HEK293 (cell line): ENCODE measurements at regions not wholly inside any gene's neighbourhood (a gene's known extent, or its start where the extent isn't known, plus 50 kb on each side); places are given as distances from the start of the nearest gene placed in this dataset.
A peak's percentile ranks its signal among the peaks of the same experiment; 100 is the strongest.

Source experiments
- CTCF ChIP-seq: fragments of 450-650 bp; formaldehyde crosslinking; IDR thresholded peaks from 2 replicates; pipeline ENCODE4 v1.5.1; 2016; ENCODE audit warnings: missing biosample characterization, missing genetic modification characterization
- GLIS1 ChIP-seq: fragments of 450-650 bp; formaldehyde crosslinking; IDR thresholded peaks from 2 replicates; pipeline ENCODE4 v1.5.1; 2016; ENCODE audit warnings: missing biosample characterization, missing genetic modification characterization
- KLF1 ChIP-seq: fragments of 450-650 bp; formaldehyde crosslinking; IDR thresholded peaks from 2 replicates; pipeline ENCODE4 v1.5.1; 2016; ENCODE audit warnings: missing biosample characterization, missing genetic modification characterization
- PRDM1 ChIP-seq: fragments of 450-650 bp; formaldehyde crosslinking; IDR thresholded peaks from 2 replicates; pipeline ENCODE4; 2016; ENCODE audit warnings: missing biosample characterization, missing genetic modification characterization
- RBAK ChIP-seq: fragments of 450-650 bp; formaldehyde crosslinking; IDR thresholded peaks from 2 replicates; pipeline ENCODE4 v1.5.1; 2016; ENCODE audit warnings: missing biosample characterization, missing genetic modification characterization
- SP7 ChIP-seq: fragments of 450-650 bp; formaldehyde crosslinking; IDR thresholded peaks from 2 replicates; pipeline ENCODE4 v1.5.1; 2016; ENCODE audit warnings: missing biosample characterization, missing genetic modification characterization
- ZBTB44 ChIP-seq: fragments of 450-650 bp; IDR thresholded peaks from 2 replicates; pipeline ENCODE4 v1.5.1; 2018; ENCODE audit warnings: missing biosample characterization, mild to moderate bottlenecking, missing genetic modification characterization
- ZFHX2 ChIP-seq: fragments of 450-650 bp; formaldehyde crosslinking; conservative IDR thresholded peaks from 2 replicates; pipeline ENCODE4 v1.5.1; 2016; ENCODE audit warnings: missing biosample characterization, missing genetic modification characterization
- ZNF133 ChIP-seq: fragments of 450-650 bp; formaldehyde crosslinking; IDR thresholded peaks from 2 replicates; pipeline ENCODE4 v1.5.1; 2016; ENCODE audit warnings: missing biosample characterization, missing genetic modification characterization
- ZNF214 ChIP-seq: fragments of 450-650 bp; formaldehyde crosslinking; IDR thresholded peaks from 2 replicates; pipeline ENCODE4 v1.5.1; 2017; ENCODE audit warnings: missing biosample characterization, mild to moderate bottlenecking, missing genetic modification characterization, borderline replicate concordance
- ZNF26 ChIP-seq: fragments of 450-650 bp; formaldehyde crosslinking; IDR thresholded peaks from 2 replicates; pipeline ENCODE4 v1.5.1; 2016; ENCODE audit warnings: missing biosample characterization, missing genetic modification characterization
- ZNF274 ChIP-seq, 2 experiments: fragments of 200-500 bp in 1 of 2; fragments of 450-650 bp in 1 of 2; sonication (Bioruptor generic) in 1 of 2; formaldehyde crosslinking in 1 of 2; IDR thresholded peaks; 2 replicates each; pipeline versions ENCODE4 v1.5.1 to v1.6.1; 2014 to 2016; ENCODE audit warnings: borderline replicate concordance in 1 of 2, inconsistent platforms in 1 of 2, low read length in 1 of 2, missing biosample characterization in 1 of 2, missing genetic modification characterization in 1 of 2
- ZNF398 ChIP-seq: fragments of 450-650 bp; formaldehyde crosslinking; IDR thresholded peaks from 2 replicates; pipeline ENCODE4 v1.5.1; 2017; ENCODE audit warnings: missing biosample characterization, missing genetic modification characterization
- ZNF404 ChIP-seq: fragments of 450-650 bp; formaldehyde crosslinking; IDR thresholded peaks from 2 replicates; pipeline ENCODE4 v1.5.1; 2017; ENCODE audit warnings: missing biosample characterization, missing genetic modification characterization
- ZNF449 ChIP-seq: fragments of 450-650 bp; formaldehyde crosslinking; IDR thresholded peaks from 2 replicates; pipeline ENCODE4 v1.5.1; 2017; ENCODE audit warnings: missing biosample characterization, mild to moderate bottlenecking, missing genetic modification characterization, moderate library complexity
- ZNF521 ChIP-seq: fragments of 450-650 bp; formaldehyde crosslinking; IDR thresholded peaks from 2 replicates; pipeline ENCODE4 v1.5.1; 2017; ENCODE audit warnings: missing biosample characterization, mild to moderate bottlenecking, missing genetic modification characterization
- ZNF549 ChIP-seq: fragments of 450-650 bp; IDR thresholded peaks from 2 replicates; pipeline ENCODE4 v1.5.1; 2018; ENCODE audit warnings: missing biosample characterization, missing genetic modification characterization, mild to moderate bottlenecking, inconsistent platforms, moderate library complexity
- ZNF560 ChIP-seq: fragments of 450-650 bp; formaldehyde crosslinking; IDR thresholded peaks from 2 replicates; pipeline ENCODE4 v1.5.1; 2017; ENCODE audit warnings: missing biosample characterization, missing genetic modification characterization, borderline replicate concordance
- ZNF626 ChIP-seq: fragments of 450-650 bp; sonication (Bioruptor Pico); formaldehyde crosslinking; IDR thresholded peaks from 2 replicates; pipeline ENCODE4 v1.5.1; 2018; ENCODE audit warnings: missing biosample characterization, missing genetic modification characterization, inconsistent platforms
- ZNF677 ChIP-seq: fragments of 450-650 bp; IDR thresholded peaks from 2 replicates; pipeline ENCODE4 v1.5.0; 2018; ENCODE audit warnings: missing biosample characterization, mild to moderate bottlenecking, missing genetic modification characterization, moderate library complexity
- ZNF704 ChIP-seq: fragments of 450-650 bp; formaldehyde crosslinking; IDR thresholded peaks from 2 replicates; pipeline ENCODE4 v1.5.1; 2016; ENCODE audit warnings: missing biosample characterization, missing genetic modification characterization
- ZNF707 ChIP-seq: fragments of 450-650 bp; formaldehyde crosslinking; IDR thresholded peaks from 2 replicates; pipeline ENCODE4 v1.5.1; 2016; ENCODE audit warnings: missing biosample characterization, missing genetic modification characterization
- ZNF76 ChIP-seq: fragments of 450-650 bp; formaldehyde crosslinking; IDR thresholded peaks from 2 replicates; pipeline ENCODE4; 2016; ENCODE audit warnings: low read depth, missing biosample characterization, missing genetic modification characterization, borderline replicate concordance
- ZNF768 ChIP-seq: fragments of 450-650 bp; formaldehyde crosslinking; IDR thresholded peaks from 2 replicates; pipeline ENCODE4 v1.5.1; 2018; ENCODE audit warnings: missing biosample characterization, mild to moderate bottlenecking, missing genetic modification characterization
- ZNF776 ChIP-seq: fragments of 450-650 bp; formaldehyde crosslinking; IDR thresholded peaks from 2 replicates; pipeline ENCODE4 v1.5.0; 2017; ENCODE audit warnings: missing biosample characterization, missing genetic modification characterization, borderline replicate concordance
- ZSCAN23 ChIP-seq: fragments of 450-650 bp; formaldehyde crosslinking; IDR thresholded peaks from 2 replicates; pipeline ENCODE4 v1.5.1; 2016; ENCODE audit warnings: missing biosample characterization, missing genetic modification characterization
- TF ChIP-seq, protein P1 (sequence below): fragments of 450-650 bp; formaldehyde crosslinking; IDR thresholded peaks from 2 replicates; pipeline ENCODE4 v1.5.1; 2016; ENCODE audit warnings: missing biosample characterization, missing genetic modification characterization, low read depth

GRCh38 chr6:137816688-137817618 is 50.1 kb upstream of the TNFAIP3 start (continued):
- TF ChIP-seq ZFHX2 (tag by site-specific recombination) (no peak), ZNF76 (tag by site-specific recombination) (no peak), RBAK (no peak), ZNF549 (no peak), ZNF707 (no peak), ZNF274 (IDR thresholded peaks at IDR 0.05; ENCODE audit: low read length) (no peak), ZNF274 (tag by site-specific recombination; IDR thresholded peaks at IDR 0.05; ENCODE audit: borderline replicate concordance) (no peak), ZNF677 (tag by site-specific recombination) (no peak), ZNF704 (tag by site-specific recombination) (no peak), ZNF560 (tag by site-specific recombination) (no peak), GLIS1 (tag by site-specific recombination) (peak; percentile 40; the same call in 1 of the 2 replicates), PRDM1 (tag by site-specific recombination) (peak; percentile 56), ZNF26 (tag by site-specific recombination) (no peak), ZNF776 (tag by site-specific recombination) (no peak), SP7 (tag by site-specific recombination) (no peak), ZNF214 (no peak), ZNF133 (tag by site-specific recombination) (no peak), ZSCAN23 (tag by site-specific recombination) (no peak), KLF1 (tag by site-specific recombination) (no peak), ZNF626 (no peak), ZNF404 (tag by site-specific recombination) (no peak), ZNF398 (tag by site-specific recombination) (no peak), ZNF521 (no peak), ZNF768 (tag by site-specific recombination) (0 out of 2 replicates have a peak, but pooled peaks have one; percentile 38), ZBTB44 (tag by site-specific recombination) (no peak), CTCF (tag by site-specific recombination) (peak; percentile 34; the same call in 1 of the 2 replicates), ZNF449 (tag by site-specific recombination) (no peak)
- TF ChIP-seq, protein P1, sequence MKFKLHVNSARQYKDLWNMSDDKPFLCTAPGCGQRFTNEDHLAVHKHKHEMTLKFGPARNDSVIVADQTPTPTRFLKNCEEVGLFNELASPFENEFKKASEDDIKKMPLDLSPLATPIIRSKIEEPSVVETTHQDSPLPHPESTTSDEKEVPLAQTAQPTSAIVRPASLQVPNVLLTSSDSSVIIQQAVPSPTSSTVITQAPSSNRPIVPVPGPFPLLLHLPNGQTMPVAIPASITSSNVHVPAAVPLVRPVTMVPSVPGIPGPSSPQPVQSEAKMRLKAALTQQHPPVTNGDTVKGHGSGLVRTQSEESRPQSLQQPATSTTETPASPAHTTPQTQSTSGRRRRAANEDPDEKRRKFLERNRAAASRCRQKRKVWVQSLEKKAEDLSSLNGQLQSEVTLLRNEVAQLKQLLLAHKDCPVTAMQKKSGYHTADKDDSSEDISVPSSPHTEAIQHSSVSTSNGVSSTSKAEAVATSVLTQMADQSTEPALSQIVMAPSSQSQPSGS (tag by site-specific recombination) = no peak
